H9 (cell line): ENCODE measurements at regions not wholly inside any gene's neighbourhood (a gene's known extent, or its start where the extent isn't known, plus 50 kb on each side); places are given as distances from the start of the nearest gene placed in this dataset.

ENCODE experiments used
- DNase-seq: peaks from one replicate; pipeline ENCODE4 v3.0.0-alpha.2; 2017
- H2AFZ ChIP-seq: one replicate; pipeline ENCODE4 v1.6.1; 2013; ENCODE audit warnings: mild to moderate bottlenecking, low read length, control low read depth, moderate library complexity
- H2AK5ac ChIP-seq: 2 replicates; pipeline ENCODE4 v1.6.1; 2013; ENCODE audit warnings: low read length, control low read depth, mixed read lengths; ENCODE audit not compliant: insufficient read length
- H2BK120ac ChIP-seq: one replicate; pipeline ENCODE4 v1.6.1; 2013; ENCODE audit warnings: low read depth, mild to moderate bottlenecking, low read length, control low read depth, inconsistent platforms; ENCODE audit not compliant: poor library complexity, severe bottlenecking
- H2BK12ac ChIP-seq: 2 replicates; pipeline ENCODE4 v1.6.1; 2013; ENCODE audit warnings: low read length, control low read depth, mixed read lengths, low read depth; ENCODE audit not compliant: insufficient read length
- H2BK15ac ChIP-seq: 2 replicates; pipeline ENCODE4 v1.6.1; 2013; ENCODE audit warnings: low read depth, low read length, control low read depth
- H2BK20ac ChIP-seq: one replicate; pipeline ENCODE4 v1.6.1; 2013; ENCODE audit warnings: low read depth, mild to moderate bottlenecking, low read length, control low read depth, inconsistent platforms; ENCODE audit not compliant: poor library complexity, severe bottlenecking
- H2BK5ac ChIP-seq: 2 replicates; pipeline ENCODE4 v1.6.1; 2013; ENCODE audit warnings: low read length, control low read depth, mixed read lengths; ENCODE audit not compliant: insufficient read length
- H3K14ac ChIP-seq: 2 replicates; pipeline ENCODE4 v1.6.1; 2013; ENCODE audit warnings: low read length, control low read depth; ENCODE audit not compliant: insufficient read depth
- H3K18ac ChIP-seq: 2 replicates; pipeline ENCODE4 v1.6.1; 2013; ENCODE audit warnings: low read depth, mild to moderate bottlenecking, mixed read lengths, low read length, control low read depth; ENCODE audit not compliant: insufficient read length
- H3K23ac ChIP-seq: 2 replicates; pipeline ENCODE4 v1.6.1; 2013; ENCODE audit warnings: low read length, control low read depth, mixed read lengths, low read depth; ENCODE audit not compliant: insufficient read length
- H3K23me2 ChIP-seq: 2 replicates; pipeline ENCODE4 v1.6.1; 2013; ENCODE audit warnings: low read depth, mild to moderate bottlenecking, mixed read lengths, low read length, control low read depth; ENCODE audit not compliant: insufficient read length, poor library complexity, severe bottlenecking
- H3K27ac ChIP-seq: 2 replicates; pipeline ENCODE4 v1.5.1; 2013; ENCODE audit warnings: low read length, control low read depth, mixed read lengths, low read depth; ENCODE audit not compliant: insufficient read length
- H3K27me3 ChIP-seq: 2 replicates; pipeline ENCODE4 v1.6.1; 2013; ENCODE audit warnings: low read length, control low read depth, inconsistent platforms; ENCODE audit not compliant: insufficient read depth
- H3K4ac ChIP-seq: 2 replicates; pipeline ENCODE4 v1.6.1; 2013; ENCODE audit warnings: low read depth, mild to moderate bottlenecking, control low read depth, inconsistent platforms, low read length, moderate library complexity
- H3K4me1 ChIP-seq: 2 replicates; pipeline ENCODE4 v1.6.1; 2013; ENCODE audit warnings: low read length, control low read depth, inconsistent platforms; ENCODE audit not compliant: insufficient read depth
- H3K4me2 ChIP-seq: 2 replicates; pipeline ENCODE4 v1.6.1; 2013; ENCODE audit warnings: low read length, control low read depth, mixed read lengths; ENCODE audit not compliant: insufficient read length, insufficient read depth
- H3K56ac ChIP-seq: 2 replicates; pipeline ENCODE4 v1.6.1; 2013; ENCODE audit warnings: low read depth, mild to moderate bottlenecking, mixed read lengths, low read length, control low read depth; ENCODE audit not compliant: insufficient read length
- H3K79me1 ChIP-seq: 2 replicates; pipeline ENCODE4 v1.6.1; 2013; ENCODE audit warnings: low read depth, mild to moderate bottlenecking, moderate library complexity, low read length, control low read depth, inconsistent platforms; ENCODE audit not compliant: insufficient read depth, poor library complexity, severe bottlenecking
- H3K79me2 ChIP-seq: 2 replicates; pipeline ENCODE4 v1.6.1; 2013; ENCODE audit warnings: low read length, control low read depth, inconsistent platforms; ENCODE audit not compliant: insufficient read depth
- H3K9ac ChIP-seq: 2 replicates; pipeline ENCODE4 v1.6.1; 2013; ENCODE audit warnings: low read length, control low read depth, mixed read lengths; ENCODE audit not compliant: insufficient read length; ENCODE audit errors: extremely low read depth
- H3K9me3 ChIP-seq: one replicate; pipeline ENCODE4 v1.6.1; 2013; ENCODE audit warnings: low read depth, low read length, inconsistent platforms; ENCODE audit not compliant: control insufficient read depth
- H3T11ph ChIP-seq: one replicate; pipeline ENCODE4 v1.6.1; 2013; ENCODE audit warnings: mild to moderate bottlenecking, low read length, control low read depth, inconsistent platforms
- H4K20me1 ChIP-seq: one replicate; pipeline ENCODE4 v1.6.1; 2013; ENCODE audit not compliant: control insufficient read depth, insufficient read length, insufficient read depth
- H4K5ac ChIP-seq: 2 replicates; pipeline ENCODE4 v1.6.1; 2013; ENCODE audit warnings: low read depth, mild to moderate bottlenecking, mixed read lengths, low read length, control low read depth; ENCODE audit not compliant: insufficient read length
- H4K8ac ChIP-seq: replicated peaks from 2 replicates; pipeline ENCODE4 v1.6.1; 2013; ENCODE audit warnings: low read length, control low read depth, mixed read lengths, low read depth; ENCODE audit not compliant: insufficient read length
- H4K91ac ChIP-seq: 2 replicates; pipeline ENCODE4 v1.6.1; 2013; ENCODE audit warnings: low read depth, mild to moderate bottlenecking, moderate library complexity, mixed read lengths, low read length, control low read depth; ENCODE audit not compliant: insufficient read length
- H3K27ac Mint-ChIP-seq, 3 experiments: 2 replicates in 2 of 3; 3 replicates in 1 of 3; pipeline ENCODE4 v1.8.0; 2020 to 2021; ENCODE audit warnings: mixed read lengths in 3 of 3, mild to moderate bottlenecking in 1 of 3, moderate library complexity in 1 of 3
- H3K27me3 Mint-ChIP-seq: 2 replicates; pipeline ENCODE4 v1.8.0; 2021; ENCODE audit warnings: low read depth, mild to moderate bottlenecking, moderate library complexity, mixed read lengths
- H3K36me3 Mint-ChIP-seq, 3 experiments: 2 replicates in 2 of 3; 3 replicates in 1 of 3; pipeline ENCODE4 v1.8.0; 2020 to 2021; ENCODE audit warnings: low read depth in 3 of 3, mixed read lengths in 3 of 3; ENCODE audit not compliant: insufficient read depth in 1 of 3
- H3K4me1 Mint-ChIP-seq, 2 experiments: 2 replicates each; pipeline ENCODE4 v1.8.0; 2020; ENCODE audit warnings: mixed read lengths in 2 of 2
- H3K4me3 Mint-ChIP-seq, 2 experiments: 2 replicates in 1 of 2; 3 replicates in 1 of 2; pipeline ENCODE4 v1.8.0; 2020 to 2021; ENCODE audit warnings: mild to moderate bottlenecking in 2 of 2, mixed read lengths in 2 of 2, moderate library complexity in 1 of 2
- H3K9me3 Mint-ChIP-seq, 2 experiments: 2 replicates in 1 of 2; 3 replicates in 1 of 2; pipeline ENCODE4 v1.8.0; 2020; ENCODE audit warnings: mild to moderate bottlenecking in 2 of 2, mixed read lengths in 2 of 2, moderate library complexity in 1 of 2
- CTCF ChIP-seq: fragments of 200-600 bp; sonication (generic); conservative IDR thresholded peaks from 3 replicates; pipeline ENCODE4 v1.8.0; 2021; ENCODE audit warnings: antibody characterized with exemption, mild to moderate bottlenecking
- WGBS: extraction: QIAGEN DNeasy Blood & Tissue Kit; methylation state at CpG from one replicate; pipeline ENCODE4 v1.1.7; 2013; ENCODE audit warnings: missing lambda C conversion rate, low lambda C conversion rate, mixed read lengths; ENCODE audit not compliant: insufficient read length; ENCODE audit errors: extremely low coverage; 5-methylcytosine and 5-hydroxymethylcytosine counted together

DNA sequence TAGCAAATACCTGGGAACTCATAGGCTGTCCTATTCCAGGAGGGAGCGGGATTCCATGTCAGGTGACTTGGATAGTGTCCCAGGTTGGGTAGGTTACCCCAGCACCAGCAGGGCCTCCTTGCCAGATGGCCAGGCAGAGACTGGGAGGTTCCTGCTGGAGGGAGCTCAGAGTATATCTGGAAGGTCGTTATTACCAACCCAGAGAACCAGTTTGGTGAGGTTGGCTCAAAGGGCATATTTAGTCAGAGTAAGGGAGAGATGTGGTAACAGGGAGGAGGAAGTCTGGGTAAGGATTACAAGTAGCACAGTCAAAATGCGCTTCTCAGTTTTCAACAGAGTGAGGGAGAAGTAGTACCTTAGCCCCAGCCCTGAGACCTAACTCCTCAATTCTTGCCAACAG lies 53.3 kb upstream of the LNX1 start:
- no peak overlapping the region for H3K4me3 Mint-ChIP-seq

More for the DNA sequence above, 53.3 kb upstream of the LNX1 start:
- no peak overlapping the region for H4K91ac ChIP-seq
- H3T11ph ChIP-seq = no peak overlapping the region
- H3K9ac ChIP-seq = no peak overlapping the region
- no peaks in the 10 kb centered on the region for H3K79me1 ChIP-seq
- no peaks in the 10 kb centered on the region; the same call in 1 of the 2 replicates for H3K27me3 Mint-ChIP-seq
- no peaks in the 10 kb centered on the region for H3K23me2 ChIP-seq
- H3K9me3 ChIP-seq = no peaks in the 10 kb centered on the region
- H4K5ac ChIP-seq = no peak overlapping the region
- no CpG with 5 or more reads among the region's 3 CpGs for WGBS
- no peak overlapping the region for H4K8ac ChIP-seq
- peaks cover 13% of the 10 kb centered on the region in 2 experiments; a peak in 3 of 4 replicates for H3K4me1 Mint-ChIP-seq
- H3K27me3 ChIP-seq = no peaks in the 10 kb centered on the region
- no peaks in the 10 kb centered on the region for H3K79me2 ChIP-seq
- H3K14ac ChIP-seq = no peak overlapping the region
- no peaks in the 10 kb centered on the region for H3K36me3 Mint-ChIP-seq
- no peak for DNase-seq
- no peak overlapping the region for H2AFZ ChIP-seq
- no peak overlapping the region for H2BK120ac ChIP-seq
- no peak overlapping the region for H3K4ac ChIP-seq
- H3K4me2 ChIP-seq = no peak overlapping the region
- H3K23ac ChIP-seq = no peak overlapping the region
- no peak overlapping the region for H2BK5ac ChIP-seq
- no peak overlapping the region for H2BK20ac ChIP-seq
- H3K27ac Mint-ChIP-seq = no peak overlapping the region
- H3K9me3 Mint-ChIP-seq = no peaks in the 10 kb centered on the region
- no peak overlapping the region for H3K27ac ChIP-seq
- H3K18ac ChIP-seq = no peak overlapping the region
- H2BK15ac ChIP-seq = no peak overlapping the region
- no peak for TF ChIP-seq CTCF
- H3K56ac ChIP-seq = no peak overlapping the region
- no peaks in the 10 kb centered on the region for H3K4me1 ChIP-seq
- no peaks in the 10 kb centered on the region for H4K20me1 ChIP-seq
- H2BK12ac ChIP-seq = no peak overlapping the region
- no peak overlapping the region for H2AK5ac ChIP-seq
